Gastroesophageal sphincter (tissue), 3 donors: ENCODE measurements at regions not wholly inside any gene's neighbourhood (a gene's known extent, or its start where the extent isn't known, plus 50 kb on each side); places are given as distances from the start of the nearest gene placed in this dataset.

Experiments used
- CTCF ChIP-seq, 4 experiments: fragments of 200-600 bp in 2 of 4; fragments of 450-650 bp in 2 of 4; sonication (generic) in 1 of 4; IDR thresholded peaks; one replicate each; pipeline ENCODE4 v1.5.1; 2017 to 2019; ENCODE audit warnings: antibody characterized with exemption in 4 of 4, mild to moderate bottlenecking in 2 of 4, moderate library complexity in 2 of 4
- POLR2A ChIP-seq, 2 donors: fragments of 450-650 bp; IDR thresholded peaks; one replicate each; pipeline ENCODE4 v1.6.1; 2017; ENCODE audit warnings: antibody characterized with exemption in 2 of 2, mild to moderate bottlenecking in 2 of 2, moderate library complexity in 1 of 2
- POLR2AphosphoS5 ChIP-seq: sonication (generic); formaldehyde crosslinking; IDR thresholded peaks from one replicate; pipeline ENCODE4 v1.6.1; 2017; ENCODE audit warnings: antibody characterized with exemption

GRCh38 chr9:82054264-82055015 is 65.9 kb downstream of the SPATA31D1 start:
- TF ChIP-seq CTCF (IDR thresholded peaks at IDR 0.05) (no peak), POLR2A (IDR thresholded peaks at IDR 0.05) (no peak), POLR2AphosphoS5 (no peak)
